Body of pancreas (tissue), 4 donors: ENCODE measurements at regions not wholly inside any gene's neighbourhood (a gene's known extent, or its start where the extent isn't known, plus 50 kb on each side); places are given as distances from the start of the nearest gene placed in this dataset.
"Not testable (repeated sequence)": the region's sequence is repeated elsewhere in the genome, so short reads cannot be mapped to it uniquely, and the experiment has no call there.

ENCODE experiments used
- ATAC-seq: fragments of 150-250 bp; one replicate; pipeline ENCODE4 v1.9.1; 2016
- DNase-seq, 4 donors: peaks; one replicate each; pipeline ENCODE4 v3.0.0-alpha.2; 2019
- H3K27ac ChIP-seq, 4 donors: fragments of 200-600 bp; sonication (generic); 1 replicate in 3 of 4; 2 replicates in 1 of 4; pipeline versions ENCODE4 v1.5.1 to v1.6.1; 2016 to 2019; ENCODE audit warnings: mild to moderate bottlenecking in 1 of 4, mixed read lengths in 1 of 4, moderate library complexity in 1 of 4
- H3K27me3 ChIP-seq, 2 donors: fragments of 200-600 bp; sonication (generic); one replicate each; pipeline ENCODE4 v1.6.0; 2016; ENCODE audit warnings: mild to moderate bottlenecking in 1 of 2
- H3K36me3 ChIP-seq, 2 donors: fragments of 200-600 bp; sonication (generic); replicated peaks in 1 of 2; 2 replicates each; pipeline ENCODE4 v1.5.1; 2016; ENCODE audit warnings: low read depth in 2 of 2; ENCODE audit not compliant: insufficient read depth in 1 of 2
- H3K4me1 ChIP-seq: fragments of 200-600 bp; sonication (generic); one replicate; pipeline ENCODE4 v1.6.0; 2016
- H3K4me3 ChIP-seq, 2 donors: fragments of 200-600 bp; sonication (generic); 1 replicate in 1 of 2; 2 replicates in 1 of 2; pipeline ENCODE4 v1.5.1; 2016 to 2019
- H3K9me3 ChIP-seq, 3 donors: fragments of 200-600 bp; sonication (generic); 1 replicate in 2 of 3; 2 replicates in 1 of 3; pipeline ENCODE4 v1.5.1; 2016
- CTCF ChIP-seq, 7 experiments: fragments of 450-650 bp in 4 of 7; fragments of 200-600 bp in 3 of 7; sonication (generic) in 3 of 7; IDR thresholded peaks; one replicate each; pipeline ENCODE4 v1.5.1; 2016 to 2019; ENCODE audit warnings: antibody characterized with exemption in 7 of 7
- POLR2A ChIP-seq, 3 donors: fragments of 450-650 bp; IDR thresholded peaks; one replicate each; pipeline ENCODE4 v1.6.1; 2016; ENCODE audit warnings: antibody characterized with exemption in 3 of 3, mild to moderate bottlenecking in 2 of 3
- WGBS, 2 donors: methylation state at CpG; one replicate each; pipeline ENCODE4 v1.1.5; 2017; 5-methylcytosine and 5-hydroxymethylcytosine counted together
- intact Hi-C: fragments of 100-400 bp; cut with DNase I; formaldehyde crosslinking; loops from one replicate; pipeline ENCODE4 v1.15.1; 2023

GRCh38 chr13:38073931-38074330, 204.4 kb upstream of the TRPC4 start:
- no peak for DNase-seq
- Histone ChIP-seq H3K27ac (no peak overlapping the region), H3K27me3 (no peaks in the 10 kb centered on the region), H3K4me3 (no peak overlapping the region), H3K36me3 (no peaks in the 10 kb centered on the region), H3K9me3 (no peaks in the 10 kb centered on the region), H3K4me1 (no peaks in the 10 kb centered on the region)
- 66 to 68% methylated on average over 1 of the region's 1 CpG for WGBS, 2 donors
- TF ChIP-seq CTCF (IDR thresholded peaks at IDR 0.05) (no peak), POLR2A (IDR thresholded peaks at IDR 0.05) (no peak)
- intact Hi-C loops: no loop called here
- no peak for ATAC-seq

- Histone ChIP-seq H3K36me3 (no peaks in the 10 kb centered on the region), H3K4me1 (no peaks in the 10 kb centered on the region), H3K9me3 (no peaks in the 10 kb centered on the region), H3K4me3 (no peak overlapping the region), H3K27ac (no peak overlapping the region), H3K27me3 (no peaks in the 10 kb centered on the region)
- TF ChIP-seq CTCF (IDR thresholded peaks at IDR 0.05): no peak
- TF ChIP-seq POLR2A (IDR thresholded peaks at IDR 0.05): no peak
- intact Hi-C loops: no loop called here
- ATAC-seq (no peak), DNase-seq (no peak)
Measured at GRCh38 chr13:38072696-38073095, 203.1 kb upstream of the TRPC4 start.

- DNase-seq, H3K9me3 ChIP-seq, H3K27ac ChIP-seq, H3K36me3 ChIP-seq, H3K4me3 ChIP-seq, ATAC-seq, H3K27me3 ChIP-seq, intact Hi-C loops, H3K4me1 ChIP-seq: not testable (repeated sequence)
- WGBS, 2 donors: 91 to 92% methylated on average over 5 of the region's 5 CpGs
Measured at GRCh38 chr13:38071340-38071739, 201.8 kb upstream of the TRPC4 start.

- H3K4me3 ChIP-seq: no peak overlapping the region
- no peak overlapping the region for H3K27ac ChIP-seq
- intact Hi-C loops: no loop called here
- TF ChIP-seq CTCF (IDR thresholded peaks at IDR 0.05): no peak
- no peak for TF ChIP-seq POLR2A (IDR thresholded peaks at IDR 0.05)
- no peaks in the 10 kb centered on the region for H3K27me3 ChIP-seq
- no peaks in the 10 kb centered on the region for H3K36me3 ChIP-seq
- whole genome bisulfite sequencing, 2 donors: 59 to 70% methylated on average over 3 of the region's 3 CpGs
- no peaks in the 10 kb centered on the region for H3K4me1 ChIP-seq
- no peak for DNase-seq
- no peaks in the 10 kb centered on the region for H3K9me3 ChIP-seq
- ATAC-seq: no peak
Measured at GRCh38 chr13:38053896-38054295, 184.3 kb upstream of the TRPC4 start.

- Histone ChIP-seq H3K9me3 (no peaks in the 10 kb centered on the region), H3K27ac (no peak overlapping the region), H3K36me3 (no peaks in the 10 kb centered on the region), H3K27me3 (no peaks in the 10 kb centered on the region), H3K4me1 (no peaks in the 10 kb centered on the region), H3K4me3 (no peak overlapping the region)
- 44 to 63% methylated on average over 1 of the region's 1 CpG for WGBS, 2 donors
- DNase-seq (no peak), ATAC-seq (no peak)
- intact Hi-C loops: no loop called here
- TF ChIP-seq CTCF (IDR thresholded peaks at IDR 0.05) (no peak), POLR2A (IDR thresholded peaks at IDR 0.05) (no peak)
Measured at GRCh38 chr13:38046049-38046376, 176.4 kb upstream of the TRPC4 start.
